Adrenal gland (tissue), 9 donors: ENCODE measurements at regions not wholly inside any gene's neighbourhood (a gene's known extent, or its start where the extent isn't known, plus 50 kb on each side); places are given as distances from the start of the nearest gene placed in this dataset.

ENCODE experiments used
- DNase-seq, 7 donors: peaks; one replicate each; pipeline ENCODE4 v3.0.0-alpha.2; 2019 to 2020
- H3K27ac ChIP-seq, 5 donors: fragments of 200-600 bp; sonication (generic) in 4 of 5; 1 replicate in 3 of 5; 2 replicates in 2 of 5; pipeline versions ENCODE4 v1.5.1 to v1.8.0; 2016 to 2020; ENCODE audit warnings: mild to moderate bottlenecking in 1 of 5
- H3K27me3 ChIP-seq: fragments of 200-600 bp; 2 replicates; pipeline ENCODE4 v1.8.0; 2021
- H3K36me3 ChIP-seq, 2 donors: fragments of 200-600 bp; replicated peaks in 1 of 2; 1 replicate in 1 of 2; 2 replicates in 1 of 2; pipeline versions ENCODE4 v1.5.1 to v1.8.0; 2018 to 2022
- H3K4me1 ChIP-seq, 2 donors: fragments of 200-600 bp; replicated peaks in 1 of 2; 1 replicate in 1 of 2; 2 replicates in 1 of 2; pipeline versions ENCODE4 v1.5.1 to v1.8.0; 2018 to 2021
- H3K4me3 ChIP-seq, 4 donors: fragments of 200-600 bp; sonication (generic) in 3 of 4; one replicate each; pipeline ENCODE4 v1.5.1; 2016 to 2018
- H3K9me3 ChIP-seq, 3 donors: fragments of 200-600 bp; sonication (generic) in 1 of 3; replicated peaks in 1 of 3; 1 replicate in 2 of 3; 2 replicates in 1 of 3; pipeline versions ENCODE4 v1.5.1 to v1.8.0; 2016 to 2021
- POLR2A ChIP-seq, 2 donors: fragments of 450-650 bp; IDR thresholded peaks; one replicate each; pipeline ENCODE4 v1.6.1; 2017; ENCODE audit warnings: antibody characterized with exemption in 2 of 2, mild to moderate bottlenecking in 2 of 2, moderate library complexity in 1 of 2
- WGBS, 4 donors: extraction: QIAGEN DNeasy Blood & Tissue Kit in 2 of 4; methylation state at CpG; one replicate each; pipeline versions ENCODE4 v1.1.5 to v1.1.7; 2013 to 2017; 5-methylcytosine and 5-hydroxymethylcytosine counted together
- intact Hi-C, 2 donors: fragments of 100-400 bp; cut with DNase I; formaldehyde crosslinking; loops; one replicate each; pipeline versions ENCODE4 v1.14.1 to v1.15.0; 2022 to 2023
- TF ChIP-seq, protein P1 (sequence below), 6 experiments: fragments of 450-650 bp in 4 of 6; fragments of 200-600 bp in 2 of 6; sonication (generic) in 1 of 6; IDR thresholded peaks; 1 replicate in 5 of 6; 2 replicates in 1 of 6; pipeline versions ENCODE4 v1.5.1 to v1.8.0; 2016 to 2021; ENCODE audit warnings: antibody characterized with exemption in 6 of 6, mild to moderate bottlenecking in 2 of 6, moderate library complexity in 1 of 6
- donor health status: healthy with polysubstance abuse.
- donor health status: Bipolar disorder and iron deficiency.
- donor health status: DM: yes; HTN: yes; CAD: no.
- donor health status: DM: no; HTN: no; CAD: no.
- donor health status: DM: no; HTN: no; CAD: no.

DNA sequence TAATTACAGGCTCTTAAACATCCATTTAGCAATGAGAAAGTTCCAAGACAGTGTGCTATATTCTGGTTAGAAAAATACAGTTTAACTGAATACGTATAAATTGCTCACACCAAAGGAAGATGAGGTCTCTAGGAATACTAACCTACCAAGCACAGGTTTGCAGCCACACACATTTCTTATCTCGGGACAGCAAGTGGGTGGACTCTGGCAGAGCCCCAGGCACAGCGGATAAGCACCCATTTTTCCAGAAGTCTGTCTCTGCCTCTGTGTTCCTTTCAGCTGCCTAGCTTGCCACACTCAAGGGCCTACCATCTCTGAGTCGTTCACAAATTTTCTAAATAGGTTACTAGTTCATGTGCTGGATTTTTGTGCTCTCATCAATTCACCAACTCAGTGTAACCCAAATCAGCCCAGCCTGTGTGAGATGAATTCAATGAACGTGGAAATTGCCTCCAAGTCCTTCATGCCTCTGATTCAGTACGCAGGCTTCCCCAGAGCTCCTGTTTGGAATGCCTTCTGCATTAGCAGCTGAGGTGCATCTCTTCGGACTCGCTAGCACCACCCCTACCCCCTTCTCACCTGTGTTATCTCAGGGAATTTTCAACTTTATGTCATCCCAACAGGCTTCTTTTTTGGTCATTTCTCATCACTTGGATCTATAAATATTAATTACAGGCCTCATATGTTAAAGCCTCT lies 581.0 kb upstream of the CDH11 start:
- no peaks in the 10 kb centered on the region for H3K27me3 ChIP-seq
- no peak for TF ChIP-seq POLR2A (IDR thresholded peaks at IDR 0.05)
- TF ChIP-seq, protein P1, sequence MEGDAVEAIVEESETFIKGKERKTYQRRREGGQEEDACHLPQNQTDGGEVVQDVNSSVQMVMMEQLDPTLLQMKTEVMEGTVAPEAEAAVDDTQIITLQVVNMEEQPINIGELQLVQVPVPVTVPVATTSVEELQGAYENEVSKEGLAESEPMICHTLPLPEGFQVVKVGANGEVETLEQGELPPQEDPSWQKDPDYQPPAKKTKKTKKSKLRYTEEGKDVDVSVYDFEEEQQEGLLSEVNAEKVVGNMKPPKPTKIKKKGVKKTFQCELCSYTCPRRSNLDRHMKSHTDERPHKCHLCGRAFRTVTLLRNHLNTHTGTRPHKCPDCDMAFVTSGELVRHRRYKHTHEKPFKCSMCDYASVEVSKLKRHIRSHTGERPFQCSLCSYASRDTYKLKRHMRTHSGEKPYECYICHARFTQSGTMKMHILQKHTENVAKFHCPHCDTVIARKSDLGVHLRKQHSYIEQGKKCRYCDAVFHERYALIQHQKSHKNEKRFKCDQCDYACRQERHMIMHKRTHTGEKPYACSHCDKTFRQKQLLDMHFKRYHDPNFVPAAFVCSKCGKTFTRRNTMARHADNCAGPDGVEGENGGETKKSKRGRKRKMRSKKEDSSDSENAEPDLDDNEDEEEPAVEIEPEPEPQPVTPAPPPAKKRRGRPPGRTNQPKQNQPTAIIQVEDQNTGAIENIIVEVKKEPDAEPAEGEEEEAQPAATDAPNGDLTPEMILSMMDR (IDR thresholded peaks at IDR 0.05) = no peak
- intact Hi-C loops = no loop called here
- no peaks in the 10 kb centered on the region for H3K36me3 ChIP-seq
- H3K4me1 ChIP-seq = no peaks in the 10 kb centered on the region
- H3K9me3 ChIP-seq = no peaks in the 10 kb centered on the region
- 71 to 79% (median 76%) methylated on average over 8 of the region's 8 CpGs for WGBS, 4 donors
- no peak overlapping the region for H3K27ac ChIP-seq
- no peak for DNase-seq
- H3K4me3 ChIP-seq = no peak overlapping the region

DNA sequence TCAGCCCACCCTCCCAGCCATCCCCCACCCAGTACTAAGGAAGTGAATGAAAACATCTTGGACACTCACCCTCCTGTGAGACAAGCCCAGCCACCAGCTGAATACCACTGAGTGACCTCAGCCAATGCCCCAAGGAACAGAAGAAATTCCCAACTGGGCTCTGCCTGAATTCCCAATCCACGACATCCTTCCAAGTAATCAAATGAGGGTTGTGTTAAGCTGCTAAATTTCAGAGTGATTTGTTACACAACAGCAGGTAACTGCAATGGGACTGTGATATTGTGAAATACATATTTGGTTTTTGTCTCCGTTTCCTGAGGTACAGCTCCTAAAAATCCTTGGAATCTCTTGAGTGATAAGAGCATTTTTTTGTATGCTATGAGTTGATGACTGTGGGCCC lies 578.7 kb upstream of the CDH11 start:
- no peak for DNase-seq
- Histone ChIP-seq H3K9me3 (no peaks in the 10 kb centered on the region), H3K36me3 (no peaks in the 10 kb centered on the region), H3K27ac (no peak overlapping the region), H3K27me3 (no peaks in the 10 kb centered on the region), H3K4me3 (no peak overlapping the region), H3K4me1 (no peaks in the 10 kb centered on the region)
- 63 to 83% (median 77%) methylated on average over 2 of the region's 2 CpGs for WGBS, 4 donors
- intact Hi-C loops = no loop called here
- no peak for TF ChIP-seq POLR2A (IDR thresholded peaks at IDR 0.05)
- TF ChIP-seq, protein P1 (IDR thresholded peaks at IDR 0.05) = no peak

DNA sequence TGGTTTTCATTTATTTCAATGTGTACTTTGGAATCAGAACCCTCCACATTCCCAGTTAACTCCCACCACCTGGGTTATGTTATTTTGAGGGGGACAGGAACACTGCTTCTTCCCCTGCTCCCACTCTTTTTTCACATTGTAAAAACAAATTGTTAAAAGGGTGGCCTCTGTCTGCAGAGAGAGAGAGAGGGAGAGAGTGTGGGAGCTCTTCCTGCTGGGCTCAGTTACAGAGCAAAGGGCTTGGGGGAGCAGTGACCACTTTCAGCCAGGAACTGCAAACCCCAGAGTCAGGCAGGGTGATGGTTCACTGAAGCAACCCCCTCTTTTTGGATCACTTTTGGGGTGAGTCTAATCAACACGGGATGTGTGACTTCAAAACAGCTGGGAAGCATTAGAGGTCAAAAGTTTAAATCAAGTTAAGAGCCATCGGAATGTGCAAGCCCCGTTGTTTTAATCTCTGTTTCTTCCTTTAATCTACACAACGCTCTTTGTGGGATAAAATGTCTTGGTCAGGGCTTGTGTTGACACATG lies 577.0 kb upstream of the CDH11 start:
- intact Hi-C loops = no loop called here
- Histone ChIP-seq H3K9me3 (no peaks in the 10 kb centered on the region), H3K27me3 (no peaks in the 10 kb centered on the region), H3K36me3 (no peaks in the 10 kb centered on the region), H3K27ac (no peak overlapping the region), H3K4me1 (no peaks in the 10 kb centered on the region), H3K4me3 (no peak overlapping the region)
- 46 to 57% (median 52%) methylated on average over 4 of the region's 4 CpGs for WGBS, 4 donors
- TF ChIP-seq POLR2A (IDR thresholded peaks at IDR 0.05) = no peak
- no peak for DNase-seq

DNA sequence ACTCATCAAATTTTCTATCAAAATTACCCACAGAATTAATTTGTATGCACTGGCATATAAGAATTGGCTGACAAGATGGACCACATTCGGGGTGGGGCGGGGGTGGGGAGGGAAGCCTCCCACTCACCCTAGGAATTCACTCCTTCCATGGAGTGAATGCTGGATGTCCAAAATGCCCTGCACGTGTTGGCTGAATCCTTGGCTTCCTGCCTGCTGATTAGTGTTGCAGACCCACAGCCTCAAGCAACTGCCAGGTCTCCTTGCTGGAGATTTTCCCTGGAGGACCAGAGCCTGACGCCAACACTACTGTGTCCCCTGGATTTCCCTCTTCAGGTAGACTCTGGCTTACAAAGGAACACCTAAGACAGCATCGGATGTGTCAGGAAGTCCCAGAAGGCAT lies 575.7 kb upstream of the CDH11 start:
- H3K27ac ChIP-seq = no peak overlapping the region

More for the DNA sequence above, 575.7 kb upstream of the CDH11 start:
- Histone ChIP-seq H3K4me1 (no peaks in the 10 kb centered on the region), H3K4me3 (no peak overlapping the region), H3K9me3 (no peaks in the 10 kb centered on the region), H3K36me3 (no peaks in the 10 kb centered on the region), H3K27me3 (no peaks in the 10 kb centered on the region)
- 73 to 90% (median 77%) methylated on average over 5 of the region's 5 CpGs for WGBS, 4 donors
- intact Hi-C loops = no loop called here
- DNase-seq = no peak
- TF ChIP-seq, protein P1 (IDR thresholded peaks at IDR 0.05) = no peak
- no peak for TF ChIP-seq POLR2A (IDR thresholded peaks at IDR 0.05)
